CD14-positive monocyte (primary cell): ENCODE measurements at regions not wholly inside any gene's neighbourhood (a gene's known extent, or its start where the extent isn't known, plus 50 kb on each side); places are given as distances from the start of the nearest gene placed in this dataset.
"Not testable (repeated sequence)": the region's sequence is repeated elsewhere in the genome, so short reads cannot be mapped to it uniquely, and the experiment has no call there.

Experiments used
- DNase-seq, 3 donors: peaks; one replicate each; pipeline ENCODE4 v3.0.0-alpha.2; 2011 to 2022
- H2AFZ ChIP-seq: 2 replicates; pipeline ENCODE4 v1.6.0; 2012; ENCODE audit warnings: mild to moderate bottlenecking, low read depth, low read length, inconsistent platforms; ENCODE audit not compliant: insufficient read depth, poor library complexity, severe bottlenecking
- H3K27ac ChIP-seq, 2 donors: 1 replicate in 1 of 2; 2 replicates in 1 of 2; pipeline ENCODE4 v1.5.1; 2012 to 2013; ENCODE audit warnings: low read length in 2 of 2, control low read depth in 1 of 2, inconsistent platforms in 1 of 2, low read depth in 1 of 2, mild to moderate bottlenecking in 1 of 2
- H3K27me3 ChIP-seq, 2 donors: one replicate each; pipeline versions ENCODE4 v1.6.0 to v1.6.1; 2011 to 2013; ENCODE audit warnings: low read length in 2 of 2; ENCODE audit not compliant: control insufficient read depth in 2 of 2, insufficient read depth in 2 of 2
- H3K36me3 ChIP-seq, 2 donors: replicated peaks in 1 of 2; 1 replicate in 1 of 2; 2 replicates in 1 of 2; pipeline versions ENCODE4 v1.5.1 to v1.6.1; 2012 to 2013; ENCODE audit warnings: low read length in 2 of 2, control low read depth in 1 of 2, inconsistent platforms in 1 of 2, mild to moderate bottlenecking in 1 of 2; ENCODE audit not compliant: insufficient read depth in 2 of 2, control insufficient read depth in 1 of 2
- H3K4me1 ChIP-seq, 2 donors: 1 replicate in 1 of 2; 2 replicates in 1 of 2; pipeline versions ENCODE4 v1.5.1 to v1.6.1; 2012 to 2013; ENCODE audit warnings: low read length in 2 of 2, control low read depth in 1 of 2, inconsistent platforms in 1 of 2, mild to moderate bottlenecking in 1 of 2, moderate library complexity in 1 of 2; ENCODE audit not compliant: insufficient read depth in 2 of 2, control insufficient read depth in 1 of 2
- H3K4me2 ChIP-seq: replicated peaks from 2 replicates; pipeline ENCODE3; 2012; ENCODE audit warnings: low read length, moderate library complexity, mild to moderate bottlenecking; ENCODE audit not compliant: poor library complexity, severe bottlenecking; ENCODE audit errors: extremely low read depth
- H3K4me3 ChIP-seq, 3 experiments: fragments of 200-600 bp in 1 of 3; sonication (generic) in 1 of 3; replicated peaks in 1 of 3; 1 replicate in 2 of 3; 2 replicates in 1 of 3; pipeline ENCODE4 v1.5.1; 2011 to 2013; ENCODE audit warnings: low read length in 3 of 3, mild to moderate bottlenecking in 3 of 3, control low read depth in 2 of 3, low read depth in 2 of 3, inconsistent platforms in 1 of 3, moderate library complexity in 1 of 3
- H3K79me2 ChIP-seq: 2 replicates; pipeline ENCODE4 v1.6.0; 2012; ENCODE audit warnings: mild to moderate bottlenecking, control low read depth, inconsistent platforms, low read length, moderate library complexity; ENCODE audit not compliant: insufficient read depth
- H3K9ac ChIP-seq: 2 replicates; pipeline ENCODE4 v1.6.0; 2017; ENCODE audit warnings: low read length, mild to moderate bottlenecking; ENCODE audit not compliant: insufficient read depth, poor library complexity, severe bottlenecking
- H3K9me3 ChIP-seq, 2 donors: replicated peaks in 1 of 2; 1 replicate in 1 of 2; 2 replicates in 1 of 2; pipeline versions ENCODE4 v1.5.1 to v1.6.1; 2012 to 2013; ENCODE audit warnings: low read length in 2 of 2, control low read depth in 1 of 2; ENCODE audit not compliant: control insufficient read depth in 1 of 2, insufficient read depth in 1 of 2
- H4K20me1 ChIP-seq: 2 replicates; pipeline ENCODE4 v1.6.0; 2012; ENCODE audit warnings: mild to moderate bottlenecking, low read length, control low read depth, moderate library complexity; ENCODE audit not compliant: insufficient read depth
- H3K27ac Mint-ChIP-seq, 7 donors: one replicate each; pipeline ENCODE4 v1.8.0; 2020; ENCODE audit warnings: mild to moderate bottlenecking in 7 of 7, mixed read lengths in 7 of 7, moderate library complexity in 6 of 7, inconsistent platforms in 2 of 7
- H3K27me3 Mint-ChIP-seq, 3 donors: one replicate each; pipeline ENCODE4 v1.8.0; 2021 to 2022; ENCODE audit warnings: low read depth in 3 of 3, mild to moderate bottlenecking in 3 of 3, mixed read lengths in 3 of 3, moderate library complexity in 3 of 3, inconsistent platforms in 1 of 3
- H3K36me3 Mint-ChIP-seq, 2 donors: one replicate each; pipeline ENCODE4 v1.8.0; 2020; ENCODE audit warnings: mixed read lengths in 2 of 2, inconsistent platforms in 1 of 2, mild to moderate bottlenecking in 1 of 2
- H3K4me1 Mint-ChIP-seq: one replicate; pipeline ENCODE4 v1.8.0; 2020; ENCODE audit warnings: mild to moderate bottlenecking, mixed read lengths
- H3K4me3 Mint-ChIP-seq, 2 donors: one replicate each; pipeline ENCODE4 v1.8.0; 2020; ENCODE audit warnings: mild to moderate bottlenecking in 2 of 2, mixed read lengths in 2 of 2, moderate library complexity in 1 of 2
- H3K9me3 Mint-ChIP-seq, 7 donors: one replicate each; pipeline ENCODE4 v1.8.0; 2020 to 2022; ENCODE audit warnings: mixed read lengths in 7 of 7, mild to moderate bottlenecking in 6 of 7, moderate library complexity in 6 of 7, inconsistent platforms in 2 of 7
- WGBS: methylation state at CpG from one replicate; pipeline ENCODE4 v1.1.5; 2013; ENCODE audit warnings: missing lambda C conversion rate; ENCODE audit not compliant: insufficient coverage; 5-methylcytosine and 5-hydroxymethylcytosine counted together
- intact Hi-C, 2 donors: fragments of 100-400 bp; cut with micrococcal nuclease; formaldehyde crosslinking; loops; one replicate each; pipeline versions ENCODE4 v1.15.0 to v1.15.1; 2023
- TF ChIP-seq, protein P1 (sequence below): fragments of 200-600 bp; IDR thresholded peaks from one replicate; pipeline ENCODE4 v1.8.0; 2022; ENCODE audit warnings: antibody characterized with exemption, mild to moderate bottlenecking

DNA sequence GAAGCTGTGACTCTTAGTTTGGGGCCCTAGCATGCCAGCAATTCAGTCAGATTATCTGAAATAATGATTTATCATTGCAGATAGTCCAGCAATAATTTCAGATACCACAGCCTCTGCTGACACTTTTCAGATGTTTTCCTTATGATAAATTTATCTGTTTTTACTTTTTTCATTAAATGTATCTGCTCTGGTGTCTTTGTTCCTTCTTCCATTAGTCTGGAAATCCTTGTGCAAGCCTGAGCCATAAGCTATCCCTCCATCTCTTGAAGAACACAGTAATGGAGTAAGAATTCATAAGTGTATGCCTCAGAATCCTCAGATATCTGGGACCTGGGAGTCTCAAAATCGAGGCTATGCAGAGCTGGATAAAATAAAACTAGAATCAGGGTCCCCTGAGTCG is 146.4 kb upstream of the KRR1 start:
- Mint-ChIP-seq H3K4me1 (no peaks in the 10 kb centered on the region), H3K36me3 (no peaks in the 10 kb centered on the region), H3K27ac (no peak overlapping the region), H3K4me3 (no peak overlapping the region), H3K9me3 (peaks cover 0 to 4% (median 0%) of the 10 kb centered on the region in 7 donors), H3K27me3 (peaks cover 0 to 2% (median 0%) of the 10 kb centered on the region in 3 donors)
- Histone ChIP-seq H3K4me1 (no peaks in the 10 kb centered on the region), H2AFZ (no peak overlapping the region), H3K4me2 (no peak overlapping the region), H4K20me1 (no peaks in the 10 kb centered on the region), H3K27me3 (no peaks in the 10 kb centered on the region), H3K9ac (no peak overlapping the region), H3K4me3 (no peak overlapping the region), H3K79me2 (no peaks in the 10 kb centered on the region), H3K27ac (no peak overlapping the region), H3K9me3 (no peaks in the 10 kb centered on the region), H3K36me3 (no peaks in the 10 kb centered on the region)
- TF ChIP-seq, protein P1, sequence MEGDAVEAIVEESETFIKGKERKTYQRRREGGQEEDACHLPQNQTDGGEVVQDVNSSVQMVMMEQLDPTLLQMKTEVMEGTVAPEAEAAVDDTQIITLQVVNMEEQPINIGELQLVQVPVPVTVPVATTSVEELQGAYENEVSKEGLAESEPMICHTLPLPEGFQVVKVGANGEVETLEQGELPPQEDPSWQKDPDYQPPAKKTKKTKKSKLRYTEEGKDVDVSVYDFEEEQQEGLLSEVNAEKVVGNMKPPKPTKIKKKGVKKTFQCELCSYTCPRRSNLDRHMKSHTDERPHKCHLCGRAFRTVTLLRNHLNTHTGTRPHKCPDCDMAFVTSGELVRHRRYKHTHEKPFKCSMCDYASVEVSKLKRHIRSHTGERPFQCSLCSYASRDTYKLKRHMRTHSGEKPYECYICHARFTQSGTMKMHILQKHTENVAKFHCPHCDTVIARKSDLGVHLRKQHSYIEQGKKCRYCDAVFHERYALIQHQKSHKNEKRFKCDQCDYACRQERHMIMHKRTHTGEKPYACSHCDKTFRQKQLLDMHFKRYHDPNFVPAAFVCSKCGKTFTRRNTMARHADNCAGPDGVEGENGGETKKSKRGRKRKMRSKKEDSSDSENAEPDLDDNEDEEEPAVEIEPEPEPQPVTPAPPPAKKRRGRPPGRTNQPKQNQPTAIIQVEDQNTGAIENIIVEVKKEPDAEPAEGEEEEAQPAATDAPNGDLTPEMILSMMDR: no peak
- DNase-seq: no peak
- no CpG with 5 or more reads among the region's 2 CpGs for WGBS
- intact Hi-C loops: no loop called here

DNA sequence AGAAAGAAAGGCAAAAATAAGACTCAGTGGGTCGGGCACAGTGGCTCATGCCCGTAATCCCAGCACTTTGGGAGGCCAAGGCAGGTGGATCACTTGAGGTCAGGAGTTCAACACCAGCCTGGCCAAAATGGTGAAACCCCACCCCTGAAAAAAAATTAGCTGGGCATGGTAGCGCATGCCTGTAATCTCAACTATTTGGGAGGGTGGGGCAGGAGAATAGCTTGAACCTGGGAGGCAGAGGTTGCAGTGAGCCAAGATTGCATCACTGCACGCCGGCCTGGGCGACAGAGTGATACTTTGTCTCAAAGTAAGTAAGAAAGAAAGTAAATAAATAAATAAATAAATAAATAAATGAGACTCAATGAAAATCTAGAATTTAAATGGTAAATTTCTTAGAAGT is 145.9 kb upstream of the KRR1 start:
- not testable (repeated sequence) for H3K27ac ChIP-seq, H3K4me2 ChIP-seq
- 89% methylated on average over 2 of the region's 6 CpGs for WGBS

More for the DNA sequence above, 145.9 kb upstream of the KRR1 start:
- H2AFZ ChIP-seq, DNase-seq, intact Hi-C loops, H4K20me1 ChIP-seq, H3K9me3 Mint-ChIP-seq, H3K4me3 Mint-ChIP-seq, H3K27me3 ChIP-seq, H3K27me3 Mint-ChIP-seq, H3K36me3 ChIP-seq, H3K4me1 Mint-ChIP-seq, H3K9ac ChIP-seq, H3K27ac Mint-ChIP-seq, H3K36me3 Mint-ChIP-seq, H3K4me1 ChIP-seq, H3K4me3 ChIP-seq, H3K9me3 ChIP-seq, H3K79me2 ChIP-seq: not testable (repeated sequence)
